Loucy (cell line): ENCODE measurements at regions not wholly inside any gene's neighbourhood (a gene's known extent, or its start where the extent isn't known, plus 50 kb on each side); places are given as distances from the start of the nearest gene placed in this dataset.
"Not testable (repeated sequence)": the region's sequence is repeated elsewhere in the genome, so short reads cannot be mapped to it uniquely, and the experiment has no call there.

Experiments used
- H2AFZ ChIP-seq: fragments of 200-600 bp; sonication (generic); 2 replicates; pipeline ENCODE4 v1.6.0; 2016; ENCODE audit warnings: antibody characterized with exemption, mild to moderate bottlenecking, low read length, moderate library complexity
- H3F3A ChIP-seq: fragments of 200-600 bp; 2 replicates; pipeline ENCODE4 v1.6.0; 2016; ENCODE audit warnings: antibody characterized with exemption, low read depth, mild to moderate bottlenecking
- H3K27me3 ChIP-seq: fragments of 200-600 bp; sonication (generic); 2 replicates; pipeline ENCODE4 v1.6.1; 2014; ENCODE audit warnings: low read length, mild to moderate bottlenecking; ENCODE audit not compliant: insufficient read depth, poor library complexity, severe bottlenecking
- H3K36me3 ChIP-seq: fragments of 200-600 bp; sonication (generic); 2 replicates; pipeline ENCODE4 v1.6.1; 2016; ENCODE audit warnings: low read length; ENCODE audit not compliant: insufficient read depth
- H3K4me1 ChIP-seq: fragments of 200-600 bp; sonication (generic); 2 replicates; pipeline ENCODE4 v1.5.1; 2014; ENCODE audit warnings: low read length, mild to moderate bottlenecking; ENCODE audit not compliant: insufficient read depth, poor library complexity, severe bottlenecking
- H3K4me2 ChIP-seq: fragments of 200-600 bp; sonication (generic); 2 replicates; pipeline ENCODE4 v1.6.0; 2014; ENCODE audit warnings: antibody characterized with exemption, low read length, low read depth, mild to moderate bottlenecking; ENCODE audit not compliant: poor library complexity, severe bottlenecking
- H3K4me3 ChIP-seq: fragments of 200-600 bp; sonication (generic); 2 replicates; pipeline ENCODE4 v1.5.1; 2014; ENCODE audit warnings: low read length, mild to moderate bottlenecking, mixed read lengths; ENCODE audit not compliant: poor library complexity, severe bottlenecking
- H3K79me2 ChIP-seq: fragments of 200-600 bp; sonication (generic); 2 replicates; pipeline ENCODE4 v1.6.1; 2014; ENCODE audit warnings: low read length; ENCODE audit not compliant: insufficient read depth
- H3K9ac ChIP-seq: fragments of 200-600 bp; sonication (generic); 2 replicates; pipeline ENCODE4 v1.6.0; 2014; ENCODE audit warnings: mild to moderate bottlenecking, low read depth, low read length, moderate library complexity; ENCODE audit not compliant: poor library complexity, severe bottlenecking
- H3K9me2 ChIP-seq: fragments of 200-600 bp; sonication (generic); replicated peaks from 2 replicates; pipeline ENCODE4 v1.6.1; 2016; ENCODE audit warnings: low read depth, low read length, mixed read lengths
- H3K9me3 ChIP-seq: fragments of 200-600 bp; sonication (generic); 2 replicates; pipeline ENCODE4 v1.6.1; 2014; ENCODE audit warnings: mild to moderate bottlenecking, antibody characterized with exemption, low read length, low read depth; ENCODE audit not compliant: insufficient read depth
- H4K20me1 ChIP-seq: fragments of 200-600 bp; sonication (generic); 2 replicates; pipeline ENCODE4 v1.6.0; 2014; ENCODE audit warnings: antibody characterized with exemption, low read length, mild to moderate bottlenecking; ENCODE audit not compliant: insufficient read depth, poor library complexity, severe bottlenecking
- EZH2phosphoT487 ChIP-seq: fragments of 200-600 bp; IDR thresholded peaks from 2 replicates; pipeline ENCODE4 v1.6.1; 2018; ENCODE audit warnings: antibody characterized with exemption, mild to moderate bottlenecking, moderate library complexity, borderline replicate concordance

DNA sequence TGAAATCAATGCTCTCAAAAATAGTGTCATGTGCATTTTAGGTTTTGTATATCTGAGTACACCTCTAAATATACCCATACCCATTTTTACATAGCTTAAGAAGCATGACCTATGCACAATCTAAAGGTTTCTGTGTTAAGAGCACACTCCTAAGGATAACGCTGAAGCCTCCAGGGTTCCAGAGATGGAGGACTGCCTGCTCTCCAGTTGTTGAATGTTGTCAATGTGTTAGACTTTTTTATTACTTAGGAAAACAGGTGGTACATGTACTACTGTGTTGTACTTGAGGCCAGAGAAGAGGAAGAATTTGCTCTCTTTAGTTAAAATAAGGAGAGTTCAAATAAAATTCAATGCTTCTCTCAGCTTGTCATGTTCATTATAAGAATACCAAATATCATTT is 141.2 kb downstream of the EMB start:
- H4K20me1 ChIP-seq = no peaks in the 10 kb centered on the region
- H3F3A ChIP-seq = no peaks in the 10 kb centered on the region
- no peaks in the 10 kb centered on the region for H3K27me3 ChIP-seq
- no peaks in the 10 kb centered on the region for H3K9me2 ChIP-seq
- H3K79me2 ChIP-seq = no peaks in the 10 kb centered on the region
- H3K4me2 ChIP-seq = no peak overlapping the region
- no peak overlapping the region for H2AFZ ChIP-seq
- H3K4me3 ChIP-seq = no peak overlapping the region
- TF ChIP-seq EZH2phosphoT487 = no peak
- H3K36me3 ChIP-seq = no peaks in the 10 kb centered on the region
- H3K9ac ChIP-seq = no peak overlapping the region
- H3K4me1 ChIP-seq = no peaks in the 10 kb centered on the region
- no peaks in the 10 kb centered on the region for H3K9me3 ChIP-seq

DNA sequence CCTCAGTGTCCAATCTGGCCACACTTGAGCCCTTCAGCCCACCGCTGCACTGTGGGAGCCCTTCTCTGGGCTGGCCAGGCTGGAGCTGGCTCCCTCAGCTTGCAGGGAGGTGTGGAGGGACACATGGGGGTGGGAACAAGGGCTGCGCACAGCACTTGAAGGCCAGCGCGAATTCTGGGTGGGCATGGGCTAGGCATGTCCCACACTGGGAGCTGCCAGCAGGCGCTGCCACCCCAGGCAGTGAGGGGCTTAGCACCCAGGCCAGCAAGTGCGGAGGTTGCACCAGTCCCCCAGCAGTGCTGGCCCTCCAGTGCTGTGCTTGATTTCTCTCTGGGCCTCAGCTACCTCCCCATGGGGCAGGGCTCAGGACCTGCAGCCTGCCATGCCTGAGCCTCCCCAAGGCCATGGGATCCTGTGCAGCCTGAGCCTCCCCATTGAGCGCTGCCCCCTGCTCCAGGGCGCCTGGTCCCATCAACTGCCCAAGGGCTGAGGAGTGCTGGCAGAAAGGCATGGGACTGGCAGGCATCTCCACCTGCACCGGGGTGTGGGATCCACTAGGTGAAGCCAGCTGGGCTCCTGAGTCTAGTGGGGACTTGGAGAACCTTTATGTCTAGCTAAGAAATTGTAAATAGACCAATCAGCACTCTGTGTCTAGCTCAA is 148.2 kb downstream of the EMB start:
- H3K4me1 ChIP-seq = no peaks in the 10 kb centered on the region
- no peak for TF ChIP-seq EZH2phosphoT487
- H3F3A ChIP-seq = no peaks in the 10 kb centered on the region
- H3K9ac ChIP-seq = no peak overlapping the region
- H3K4me3 ChIP-seq = no peak overlapping the region
- H3K36me3 ChIP-seq = no peaks in the 10 kb centered on the region
- H3K9me3 ChIP-seq = no peaks in the 10 kb centered on the region
- H3K4me2 ChIP-seq = no peak overlapping the region
- H3K79me2 ChIP-seq = no peaks in the 10 kb centered on the region
- no peaks in the 10 kb centered on the region for H4K20me1 ChIP-seq
- no peak overlapping the region for H2AFZ ChIP-seq
- no peaks in the 10 kb centered on the region for H3K9me2 ChIP-seq
- H3K27me3 ChIP-seq = no peaks in the 10 kb centered on the region

DNA sequence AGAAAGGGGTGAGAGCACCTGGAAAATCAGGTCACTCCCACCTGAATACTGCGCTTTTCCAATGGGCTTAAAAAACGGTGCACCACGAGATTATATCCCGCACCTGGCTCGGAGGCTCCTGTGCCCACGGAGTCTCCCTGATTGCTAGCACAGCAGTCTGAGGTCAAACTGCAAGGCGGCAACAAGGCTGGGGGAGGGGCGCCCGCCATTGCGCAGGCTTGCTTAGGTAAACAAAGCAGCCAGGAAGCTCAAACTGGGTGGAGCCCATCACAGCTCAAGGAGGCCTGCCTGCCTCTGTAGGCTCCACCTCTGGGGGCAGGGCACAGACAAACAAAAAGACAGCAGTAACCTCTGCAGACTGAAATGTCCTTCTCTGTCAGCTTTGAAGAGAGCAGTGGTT is 160.6 kb downstream of the EMB start:
- H3K4me2 ChIP-seq, H3F3A ChIP-seq, H2AFZ ChIP-seq, H4K20me1 ChIP-seq, H3K36me3 ChIP-seq, H3K9me3 ChIP-seq, H3K4me3 ChIP-seq, H3K79me2 ChIP-seq, H3K4me1 ChIP-seq, H3K27me3 ChIP-seq, H3K9ac ChIP-seq, H3K9me2 ChIP-seq: not testable (repeated sequence)
